ENCODE measurements at regions not wholly inside any gene's neighbourhood (a gene's known extent, or its start where the extent isn't known, plus 50 kb on each side); places are given as distances from the start of the nearest gene placed in this dataset.

GRCh38 chr17:45688353-45688752, 95.8 kb upstream of the CRHR1 start:
- Histone ChIP-seq H3K4me1 (peaks cover 5% of the 10 kb centered on the region), H3K36me3 (replicated peaks) (no peaks in the 10 kb centered on the region), H3K4me3 (no peak overlapping the region), H3K27me3 (ENCODE audit: low read depth) (peaks cover 13% of the 10 kb centered on the region), H3K9me3 (no peaks in the 10 kb centered on the region)
- DNase-seq (ENCODE audit: low spot score in 2 of 2) = no peak
- in situ Hi-C loops (cut with MboI; ENCODE audit: low sequenced_read_pairs) = no loop called here

- Histone ChIP-seq H3K4me3 (no peak overlapping the region), H3K4me1 (peaks cover 5% of the 10 kb centered on the region), H3K36me3 (replicated peaks) (no peaks in the 10 kb centered on the region), H3K27me3 (ENCODE audit: low read depth) (peaks cover 18% of the 10 kb centered on the region), H3K9me3 (no peaks in the 10 kb centered on the region)
- in situ Hi-C loops (cut with MboI; ENCODE audit: low sequenced_read_pairs) = no loop called here
- no peak for DNase-seq (ENCODE audit: low spot score in 2 of 2)
Measured at GRCh38 chr17:45688820-45689219, 95.3 kb upstream of the CRHR1 start.

- Histone ChIP-seq H3K9me3 (no peaks in the 10 kb centered on the region), H3K4me1 (peaks cover under 1% of the 10 kb centered on the region), H3K27me3 (ENCODE audit: low read depth) (peaks cover 18% of the 10 kb centered on the region), H3K36me3 (replicated peaks) (no peaks in the 10 kb centered on the region), H3K4me3 (no peak overlapping the region)
- no peak for DNase-seq (ENCODE audit: low spot score in 2 of 2)
- in situ Hi-C loops (cut with MboI; ENCODE audit: low sequenced_read_pairs) = no loop called here
Measured at GRCh38 chr17:45689451-45689850, 94.7 kb upstream of the CRHR1 start.

- H3K27me3 ChIP-seq (ENCODE audit: low read depth) = peaks cover 25% of the 10 kb centered on the region
Measured at GRCh38 chr17:45690625-45691275, 93.4 kb upstream of the CRHR1 start.

GRCh38 chr17:45692661-45693060, 91.5 kb upstream of the CRHR1 start:
- DNase-seq (ENCODE audit: low spot score in 2 of 2) = no peak
- Histone ChIP-seq H3K4me3 (no peak overlapping the region), H3K4me1 (no peaks in the 10 kb centered on the region), H3K9me3 (no peaks in the 10 kb centered on the region), H3K36me3 (replicated peaks) (no peaks in the 10 kb centered on the region), H3K27me3 (ENCODE audit: low read depth) (peaks cover 25% of the 10 kb centered on the region)
- in situ Hi-C loops (cut with MboI; ENCODE audit: low sequenced_read_pairs) = no loop called here

More at GRCh38 chr17:45690625-45691275, 93.4 kb upstream of the CRHR1 start:
- in situ Hi-C loops (cut with MboI; ENCODE audit: low sequenced_read_pairs) = no loop called here
- DNase-seq (ENCODE audit: low spot score in 2 of 2) = no peak
- H3K9me3 ChIP-seq = no peaks in the 10 kb centered on the region
- H3K4me1 ChIP-seq = no peaks in the 10 kb centered on the region
- no peak overlapping the region for H3K4me3 ChIP-seq
- no peaks in the 10 kb centered on the region for H3K36me3 ChIP-seq (replicated peaks)

GRCh38 chr17:45693792-45694191, 90.3 kb upstream of the CRHR1 start:
- H3K36me3 ChIP-seq (replicated peaks) = no peaks in the 10 kb centered on the region
- no peaks in the 10 kb centered on the region for H3K9me3 ChIP-seq
- H3K4me3 ChIP-seq = no peak overlapping the region
- in situ Hi-C loops (cut with MboI; ENCODE audit: low sequenced_read_pairs) = no loop called here
- peaks cover 30% of the 10 kb centered on the region for H3K27me3 ChIP-seq (ENCODE audit: low read depth)
- no peak for DNase-seq (ENCODE audit: low spot score in 2 of 2)
- H3K4me1 ChIP-seq = no peaks in the 10 kb centered on the region

- peaks cover 17% of the 10 kb centered on the region for H3K27me3 ChIP-seq (ENCODE audit: low read depth)
- H3K9me3 ChIP-seq = no peaks in the 10 kb centered on the region
- DNase-seq (ENCODE audit: low spot score in 2 of 2) = no peak
- no peaks in the 10 kb centered on the region for H3K36me3 ChIP-seq (replicated peaks)
- H3K4me3 ChIP-seq = no peak overlapping the region
- no peaks in the 10 kb centered on the region for H3K4me1 ChIP-seq
- in situ Hi-C loops (cut with MboI; ENCODE audit: low sequenced_read_pairs) = no loop called here
Measured at GRCh38 chr17:45696442-45696841, 87.7 kb upstream of the CRHR1 start.

- H3K36me3 ChIP-seq (replicated peaks) = no peaks in the 10 kb centered on the region
- no peaks in the 10 kb centered on the region for H3K4me1 ChIP-seq
- no peak overlapping the region for H3K4me3 ChIP-seq
- no peaks in the 10 kb centered on the region for H3K9me3 ChIP-seq
- H3K27me3 ChIP-seq (ENCODE audit: low read depth) = peaks cover 19% of the 10 kb centered on the region
- DNase-seq (ENCODE audit: low spot score in 2 of 2) = no peak
- in situ Hi-C loops (cut with MboI; ENCODE audit: low sequenced_read_pairs) = no loop called here
Measured at GRCh38 chr17:45697076-45697475, 87.0 kb upstream of the CRHR1 start.

GRCh38 chr17:45700171-45701090, 83.7 kb upstream of the CRHR1 start:
- in situ Hi-C loops (cut with MboI; ENCODE audit: low sequenced_read_pairs) = no loop called here
- Histone ChIP-seq H3K27me3 (ENCODE audit: low read depth) (peaks cover 14% of the 10 kb centered on the region), H3K4me3 (no peak overlapping the region), H3K4me1 (no peaks in the 10 kb centered on the region), H3K9me3 (no peaks in the 10 kb centered on the region), H3K36me3 (replicated peaks) (no peaks in the 10 kb centered on the region)
- DNase-seq (ENCODE audit: low spot score in 2 of 2) = no peak

GRCh38 chr17:45702666-45703266, 81.4 kb upstream of the CRHR1 start:
- Histone ChIP-seq H3K4me3 (no peak overlapping the region), H3K9me3 (no peaks in the 10 kb centered on the region), H3K27me3 (ENCODE audit: low read depth) (peaks cover 24% of the 10 kb centered on the region), H3K36me3 (replicated peaks) (no peaks in the 10 kb centered on the region), H3K4me1 (no peaks in the 10 kb centered on the region)
- DNase-seq (ENCODE audit: low spot score in 2 of 2) = peak; percentile 11 to 15
- in situ Hi-C loops (cut with MboI; ENCODE audit: low sequenced_read_pairs) = no loop called here

- in situ Hi-C loops (cut with MboI; ENCODE audit: low sequenced_read_pairs) = no loop called here
- no peak for DNase-seq (ENCODE audit: low spot score in 2 of 2)
Measured at GRCh38 chr17:45703348-45703747, 80.8 kb upstream of the CRHR1 start.

GRCh38 chr17:45703806-45704205, 80.3 kb upstream of the CRHR1 start:
- Histone ChIP-seq H3K4me3 (no peak overlapping the region), H3K36me3 (replicated peaks) (no peaks in the 10 kb centered on the region), H3K27me3 (ENCODE audit: low read depth) (peaks cover 20% of the 10 kb centered on the region), H3K9me3 (no peaks in the 10 kb centered on the region), H3K4me1 (no peaks in the 10 kb centered on the region)
- DNase-seq (ENCODE audit: low spot score in 2 of 2) = no peak
- in situ Hi-C loops (cut with MboI; ENCODE audit: low sequenced_read_pairs) = no loop called here

More at GRCh38 chr17:45703348-45703747, 80.8 kb upstream of the CRHR1 start:
- Histone ChIP-seq H3K4me3 (no peak overlapping the region), H3K36me3 (replicated peaks) (no peaks in the 10 kb centered on the region), H3K9me3 (no peaks in the 10 kb centered on the region), H3K27me3 (ENCODE audit: low read depth) (peaks cover 23% of the 10 kb centered on the region), H3K4me1 (no peaks in the 10 kb centered on the region)

- in situ Hi-C loops (cut with MboI; ENCODE audit: low sequenced_read_pairs) = no loop called here
- Histone ChIP-seq H3K4me3 (no peak overlapping the region), H3K4me1 (no peaks in the 10 kb centered on the region), H3K27me3 (ENCODE audit: low read depth) (peaks cover 20% of the 10 kb centered on the region), H3K36me3 (replicated peaks) (no peaks in the 10 kb centered on the region), H3K9me3 (no peaks in the 10 kb centered on the region)
- no peak for DNase-seq (ENCODE audit: low spot score in 2 of 2)
Measured at GRCh38 chr17:45704251-45704650, 79.9 kb upstream of the CRHR1 start.

Measured in HAP-1 (cell line).